Suppressor macrophage treated with lipopolysaccharide for 1 hour (primary cell): ENCODE measurements at regions not wholly inside any gene's neighbourhood (a gene's known extent, or its start where the extent isn't known, plus 50 kb on each side); places are given as distances from the start of the nearest gene placed in this dataset.

ENCODE experiments used
- DNase-seq, 3 donors: peaks; one replicate each; pipeline ENCODE4 v3.0.0-alpha.2; 2020 to 2022

DNA sequence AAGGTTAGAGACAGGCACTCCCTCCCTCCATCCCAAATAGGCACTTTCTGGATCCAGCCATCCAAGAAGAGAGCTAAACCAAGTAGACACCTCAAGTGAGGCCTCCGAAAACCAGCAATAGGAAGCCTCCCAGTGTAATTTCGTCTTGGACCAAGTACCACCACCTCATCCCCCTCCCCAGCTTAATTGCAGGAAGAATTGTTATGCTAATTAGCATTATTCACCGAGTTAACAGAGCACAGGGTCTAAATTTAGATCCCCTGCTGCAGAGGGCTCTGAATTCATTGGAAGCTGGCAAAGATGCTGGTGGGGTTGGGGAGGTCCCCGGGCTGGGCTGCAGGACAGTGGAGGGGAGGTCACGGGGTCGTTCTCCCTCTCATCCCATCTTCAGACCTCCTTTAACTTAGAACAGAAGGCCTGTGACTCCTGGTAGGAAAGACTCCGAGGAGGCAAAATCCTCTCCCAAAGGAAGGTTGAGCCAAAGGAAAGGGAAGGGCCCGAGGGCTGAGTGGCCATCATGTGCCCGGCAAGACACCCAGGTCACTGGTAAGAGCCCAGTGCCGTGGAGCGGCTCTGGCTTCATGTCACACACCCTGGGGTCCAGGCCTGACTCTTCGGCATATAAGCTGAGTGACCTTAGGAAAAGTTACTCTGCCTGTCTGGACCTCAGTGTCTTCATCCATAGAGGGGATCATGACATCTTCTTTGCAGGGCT is 209.2 kb upstream of the GRIK3 start:
- no peak for DNase-seq

- no peak for DNase-seq
These were observed 209.8 kb upstream of the GRIK3 start for GRCh38 chr1:37244083-37244480.

DNA sequence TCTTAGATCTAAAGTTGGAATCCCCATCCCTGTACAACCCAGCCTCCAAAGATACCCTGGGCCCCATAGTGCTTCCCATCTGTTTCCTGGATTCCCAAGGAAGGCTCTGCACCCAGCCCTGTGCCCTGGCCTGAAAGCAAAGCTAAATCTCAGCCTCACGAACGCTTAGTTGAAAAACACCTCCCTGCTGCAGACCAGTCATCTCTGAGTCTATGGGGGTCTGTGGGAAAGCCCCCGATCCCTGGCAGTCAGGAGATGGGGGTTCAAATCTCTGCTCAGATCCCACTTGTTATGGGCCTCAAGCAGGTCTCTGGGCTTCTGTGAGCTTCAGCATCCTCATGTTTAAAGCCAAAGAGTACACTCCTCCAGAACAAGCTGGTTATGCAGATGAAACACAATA is 210.5 kb upstream of the GRIK3 start:
- no peak for DNase-seq

DNA sequence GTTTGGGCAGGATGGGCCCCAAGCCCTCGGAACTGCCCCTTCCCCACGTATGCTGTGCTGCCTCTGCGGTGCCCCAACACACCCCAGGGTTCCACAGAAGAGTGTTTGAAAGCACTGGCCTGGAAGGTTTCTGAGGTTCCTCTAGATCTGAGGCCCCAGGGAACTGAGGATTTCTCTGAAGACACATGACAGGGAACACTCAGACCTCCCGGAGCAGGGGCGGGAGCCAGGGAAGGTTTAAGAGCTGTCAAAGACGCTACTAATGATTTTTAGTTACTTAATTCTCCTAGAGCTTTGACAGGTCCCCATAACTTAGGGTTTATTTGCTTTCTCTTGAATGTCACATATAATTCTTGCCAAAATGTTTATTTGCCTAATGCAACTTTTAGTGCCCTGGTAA is 212.3 kb upstream of the GRIK3 start:
- no peak for DNase-seq

GRCh38 chr1:37250371-37250770 is 216.1 kb upstream of the GRIK3 start:
- DNase-seq = no peak

GRCh38 chr1:37255136-37255795 is 219.1 kb upstream of the ZC3H12A start:
- DNase-seq = peak in 2 of 3 donors; percentile 14 to 39

GRCh38 chr1:37255868-37256267 is 218.5 kb upstream of the ZC3H12A start:
- no peak for DNase-seq

- no peak for DNase-seq
These were observed 216.7 kb upstream of the ZC3H12A start for GRCh38 chr1:37257646-37258045.

GRCh38 chr1:37258068-37258467 is 216.3 kb upstream of the ZC3H12A start:
- DNase-seq = no peak

DNA sequence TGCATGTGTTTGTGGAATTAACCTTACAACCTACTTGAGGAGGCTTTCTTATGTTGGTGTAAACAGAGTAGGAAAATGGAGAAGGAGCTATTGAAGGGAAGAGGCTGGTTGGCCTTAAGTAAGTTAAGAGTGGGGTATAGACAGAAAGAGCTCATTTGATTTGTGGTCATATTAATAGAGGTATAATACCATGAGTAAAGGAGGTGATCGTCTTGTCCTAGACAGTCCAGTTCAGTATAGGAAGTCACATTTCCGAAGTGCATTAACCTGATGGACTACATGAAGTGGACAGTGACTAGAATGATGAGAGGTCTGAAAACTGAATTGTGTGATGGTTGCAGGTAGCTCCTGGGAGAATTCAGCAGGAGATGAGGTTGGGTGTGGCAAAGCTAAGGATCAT is 215.4 kb upstream of the ZC3H12A start:
- no peak for DNase-seq

DNA sequence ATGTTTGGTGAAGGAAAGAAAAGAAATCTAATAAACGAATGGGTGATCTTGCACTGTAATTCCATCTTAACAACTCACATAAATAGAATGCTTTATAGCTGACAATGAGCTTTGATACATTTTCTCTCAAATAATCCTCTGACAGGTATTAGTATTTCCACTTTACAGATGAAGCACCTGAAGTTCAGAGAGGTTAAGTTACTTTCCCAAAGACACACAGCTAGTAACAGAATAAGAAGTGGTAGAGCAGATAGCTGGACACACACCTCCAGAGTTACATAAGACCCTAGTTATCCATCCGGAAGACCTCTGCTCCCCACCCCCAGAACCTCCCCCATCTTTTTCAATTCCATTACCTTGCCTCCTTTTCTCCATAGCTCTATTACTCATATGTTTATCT is 213.3 kb upstream of the ZC3H12A start:
- DNase-seq = no peak

GRCh38 chr1:37262439-37263170 is 211.8 kb upstream of the ZC3H12A start:
- DNase-seq = no peak

GRCh38 chr1:37265156-37265555 is 209.2 kb upstream of the ZC3H12A start:
- no peak for DNase-seq

DNA sequence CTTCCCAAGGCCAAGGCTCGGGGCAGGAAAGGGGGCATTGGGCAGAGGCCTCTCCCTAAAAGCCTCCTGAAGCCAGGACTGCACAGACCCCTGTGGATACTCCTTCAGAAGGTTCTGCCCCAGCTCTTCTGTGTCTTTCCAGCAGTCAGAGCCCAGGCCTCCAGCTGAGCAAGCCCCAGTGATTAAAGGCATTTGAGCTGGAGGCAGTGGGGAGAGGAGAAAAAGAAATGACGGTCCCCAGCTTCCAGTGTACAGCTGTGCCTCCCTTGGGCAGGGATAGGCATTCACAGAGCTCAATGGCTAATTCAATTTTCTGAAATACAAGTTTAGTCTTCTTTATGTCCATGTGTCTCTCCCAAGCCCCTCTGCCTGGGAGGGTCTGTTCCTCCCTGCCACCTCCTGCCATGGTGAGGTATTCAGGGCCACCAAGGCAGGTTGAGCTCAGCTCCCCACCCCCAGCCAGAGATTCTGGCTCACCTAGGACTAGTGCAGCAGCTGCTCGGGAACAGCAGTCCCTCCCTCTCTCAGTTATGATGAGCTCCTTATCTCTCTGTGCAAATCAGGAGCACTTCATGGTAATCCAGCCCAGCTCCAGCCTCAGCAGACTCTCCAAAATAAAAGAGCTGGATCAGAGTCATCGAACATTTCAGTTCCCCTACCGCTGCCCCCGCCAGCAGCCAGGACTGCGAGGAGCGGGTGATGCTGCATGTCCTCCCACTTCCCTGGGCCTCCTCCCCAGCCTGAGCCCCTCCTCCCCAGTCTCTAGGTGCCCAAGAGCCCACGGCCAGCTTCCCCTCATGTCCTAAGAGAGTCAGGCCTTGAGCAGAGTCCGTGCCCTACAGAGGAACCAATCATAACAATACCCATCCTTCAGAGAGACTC is 208.4 kb upstream of the ZC3H12A start:
- no peak for DNase-seq

DNA sequence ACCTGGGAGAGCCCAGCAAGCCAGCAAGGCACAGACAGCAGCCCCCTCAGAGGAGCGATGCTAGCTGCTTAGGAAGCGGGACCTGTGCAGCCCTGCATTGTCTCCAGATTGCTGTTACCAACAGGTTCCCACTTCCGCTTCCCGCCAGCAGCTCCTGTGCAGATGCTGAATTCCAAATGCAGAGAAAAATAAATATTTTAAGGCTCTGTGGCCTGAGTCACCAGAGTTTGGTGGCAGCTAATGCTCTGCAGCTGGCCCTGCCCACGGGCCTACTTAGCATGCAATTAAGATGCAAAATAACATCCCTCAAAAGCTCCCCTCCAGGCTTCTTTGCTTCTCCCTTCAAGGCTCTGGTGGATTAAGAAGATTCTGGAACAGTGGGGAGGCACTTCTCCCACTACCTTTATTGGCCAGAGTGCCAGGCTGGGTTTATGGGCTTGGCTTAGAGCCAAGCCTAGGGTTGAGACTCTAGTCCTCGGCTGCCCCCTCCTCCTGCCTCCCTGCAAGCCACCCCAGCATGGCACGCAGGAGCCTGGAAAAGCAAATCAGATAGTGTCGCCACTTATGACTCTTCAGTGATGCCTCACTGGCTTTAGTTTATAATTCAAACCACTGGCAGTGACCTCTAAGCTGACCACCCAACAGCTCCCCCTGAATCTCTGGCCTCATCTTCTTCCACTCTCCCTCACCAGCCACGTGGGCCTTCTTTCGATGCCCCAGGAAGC is 207.1 kb upstream of the ZC3H12A start:
- DNase-seq = no peak

DNA sequence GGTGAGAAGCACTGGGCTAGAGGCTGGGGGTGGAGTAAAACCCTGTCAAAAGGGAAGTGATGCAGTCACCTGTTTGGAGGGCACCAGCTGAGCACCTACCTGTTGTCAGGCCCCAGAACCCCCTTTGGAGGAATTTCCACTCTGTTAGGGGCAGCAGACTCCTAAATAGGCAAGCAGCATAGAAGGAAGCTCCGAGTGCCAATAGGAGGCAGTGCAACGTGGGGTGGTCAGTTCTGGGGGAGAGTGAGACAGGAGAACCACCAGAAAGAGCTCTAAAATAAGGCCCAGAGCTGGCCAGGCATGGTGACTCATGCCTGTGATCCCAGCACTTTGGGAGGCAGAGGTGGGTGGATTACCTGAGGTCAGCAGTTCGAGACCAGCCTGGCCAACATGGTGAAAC is 203.7 kb upstream of the ZC3H12A start:
- no peak for DNase-seq

DNA sequence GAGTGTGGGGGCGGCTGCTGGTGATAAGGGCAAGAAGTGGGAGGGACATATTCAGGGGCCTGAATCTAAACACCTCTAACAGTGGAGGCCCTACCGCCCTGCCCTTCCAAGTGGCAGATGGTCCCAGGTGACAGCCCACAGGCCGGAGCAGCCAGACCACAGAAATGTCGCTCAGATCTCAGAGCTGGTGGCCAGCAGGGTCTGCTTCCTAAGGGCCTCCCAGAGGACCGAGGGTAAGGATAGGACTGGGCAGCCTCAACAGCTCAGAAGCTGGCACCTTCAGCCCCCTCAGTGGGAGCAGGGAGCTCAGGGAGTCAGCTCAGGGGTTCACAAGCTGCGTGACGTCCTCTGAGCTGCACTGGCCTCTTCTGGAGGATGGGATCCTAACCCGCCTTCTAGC is 201.8 kb upstream of the ZC3H12A start:
- DNase-seq = no peak

DNA sequence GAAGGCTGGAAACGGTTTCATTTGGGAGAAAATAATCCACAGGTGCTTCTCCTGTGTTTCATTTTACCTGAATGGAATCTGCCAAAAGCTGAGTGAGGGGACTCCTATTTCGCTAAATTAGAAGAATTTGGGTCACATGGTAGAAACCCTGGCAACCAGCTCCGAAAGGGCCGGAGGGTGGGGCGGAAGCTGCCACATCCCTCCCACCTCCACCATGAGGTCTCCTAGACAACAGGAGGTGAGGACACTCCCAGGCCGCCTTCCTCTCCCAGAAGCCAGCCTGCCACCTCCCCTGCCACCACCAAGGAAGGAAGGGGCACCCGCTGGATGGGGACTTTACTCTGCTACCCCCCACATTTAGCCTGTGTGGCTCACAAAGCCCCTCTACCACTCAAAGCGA is 199.9 kb upstream of the ZC3H12A start:
- no peak for DNase-seq

DNA sequence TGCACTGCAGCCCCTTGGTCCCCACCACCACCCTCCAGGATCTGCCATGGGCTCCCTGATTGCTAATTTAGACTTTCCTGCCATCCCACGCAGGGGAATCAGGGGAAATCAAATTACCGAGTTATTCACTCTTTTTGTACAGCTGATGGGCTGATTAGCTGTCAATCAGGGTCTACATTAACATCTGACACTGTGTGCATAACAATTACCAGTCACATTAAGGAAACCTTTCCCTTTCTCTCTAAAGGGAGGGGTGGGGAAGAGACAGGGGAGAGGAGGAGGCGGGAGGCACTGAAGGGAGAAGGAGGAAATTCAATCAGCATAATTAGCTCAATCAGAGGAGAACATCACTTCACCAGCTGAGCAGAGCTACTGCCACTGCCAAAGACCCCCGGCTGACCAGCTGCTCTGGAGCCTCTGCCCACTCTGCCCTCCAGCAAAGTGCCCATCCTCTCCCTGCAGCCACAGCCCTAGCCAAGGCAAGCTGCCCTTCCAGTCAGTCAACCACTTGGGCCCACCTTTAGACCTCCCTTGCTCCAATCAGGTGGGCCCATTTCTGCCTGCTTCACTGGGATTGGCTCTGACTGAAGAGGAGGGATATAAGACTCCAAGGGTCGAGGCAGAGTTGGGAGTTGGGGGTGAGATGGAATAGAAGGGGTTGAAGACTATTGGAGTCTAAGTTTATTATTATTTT is 199.3 kb upstream of the ZC3H12A start:
- peak in 1 of 3 donors; percentile 19 for DNase-seq

GRCh38 chr1:37277366-37277765 is 197.0 kb upstream of the ZC3H12A start:
- DNase-seq = no peak

DNA sequence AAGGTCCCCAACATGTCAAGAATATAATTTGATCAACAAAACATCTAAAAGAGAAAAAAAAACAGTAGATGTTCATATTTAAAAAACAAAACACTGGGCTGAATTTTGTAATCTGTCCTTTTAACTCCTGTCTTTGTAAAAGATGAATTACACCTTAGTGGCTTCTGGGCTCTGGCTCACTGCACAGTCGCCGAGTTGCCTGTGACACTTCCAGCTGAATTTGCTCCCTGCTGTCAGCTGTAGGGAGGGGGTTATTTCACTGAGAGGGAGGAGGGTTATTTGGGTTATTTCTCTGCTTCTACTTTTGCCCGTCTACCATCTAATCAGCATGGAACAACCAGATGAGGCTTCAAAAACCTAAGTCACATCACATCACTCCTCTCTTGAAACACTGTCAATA is 193.0 kb upstream of the ZC3H12A start:
- no peak for DNase-seq

DNA sequence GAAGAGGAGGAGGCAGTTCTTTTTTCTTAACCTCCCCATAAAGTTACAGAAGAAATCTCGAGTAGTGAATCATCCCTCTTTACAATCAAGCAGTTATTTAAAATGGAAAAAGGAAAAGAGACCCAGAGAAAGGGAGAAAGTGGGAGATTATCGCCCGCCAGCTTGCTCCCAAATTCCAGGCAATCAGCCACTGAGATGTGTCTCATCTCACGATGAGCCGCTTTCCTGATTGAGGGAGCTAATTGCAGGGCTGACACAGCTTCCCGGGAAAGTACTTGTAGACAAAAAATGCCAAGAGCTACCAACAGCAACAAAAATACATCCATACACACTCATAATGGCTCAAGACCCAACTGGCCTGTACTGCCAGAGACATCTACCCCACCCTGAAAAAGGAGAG is 191.6 kb upstream of the ZC3H12A start:
- DNase-seq = no peak
